ENCODE measurements at regions not wholly inside any gene's neighbourhood (a gene's known extent, or its start where the extent isn't known, plus 50 kb on each side); places are given as distances from the start of the nearest gene placed in this dataset.
"Not testable (repeated sequence)": the region's sequence is repeated elsewhere in the genome, so short reads cannot be mapped to it uniquely, and the experiment has no call there.

DNA sequence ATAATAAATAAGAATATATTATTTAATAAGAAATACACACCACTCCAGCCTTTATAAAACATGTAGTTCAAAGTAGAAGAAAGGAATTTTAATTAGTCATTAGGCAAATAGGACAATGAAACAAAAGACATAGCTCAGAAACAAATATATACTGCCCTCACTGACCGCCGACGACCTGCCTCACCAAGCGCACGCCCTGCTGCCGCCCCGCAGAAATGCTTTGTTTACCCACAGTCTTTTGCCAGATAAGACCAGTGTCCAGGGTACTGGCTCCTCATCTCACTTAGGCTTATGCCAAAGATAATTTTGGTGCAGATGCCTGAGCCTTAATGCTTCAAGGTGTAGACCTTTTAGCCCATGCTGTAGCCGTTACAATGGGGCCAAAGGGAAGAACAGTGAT, 199.5 kb downstream of the HHIP start:
- Histone ChIP-seq H3K36me3 (ENCODE audit: control insufficient read depth, insufficient read depth, low read length) (no peaks in the 10 kb centered on the region), H3K27me3 (ENCODE audit: control insufficient read depth, insufficient read depth, low read length) (no peaks in the 10 kb centered on the region), H3K27ac (ENCODE audit: low read length) (no peak overlapping the region), H3K9me3 (replicated peaks; ENCODE audit: control insufficient read depth, low read depth, low read length) (peaks cover 3% of the 10 kb centered on the region), H3K4me3 (ENCODE audit: low read length) (no peak overlapping the region), H3K4me1 (ENCODE audit: control insufficient read depth, insufficient read depth, low read length) (no peaks in the 10 kb centered on the region)
- DNase-seq = no peak
- WGBS (ENCODE audit: insufficient coverage) = 64% methylated on average over 1 of the region's 8 CpGs

DNA sequence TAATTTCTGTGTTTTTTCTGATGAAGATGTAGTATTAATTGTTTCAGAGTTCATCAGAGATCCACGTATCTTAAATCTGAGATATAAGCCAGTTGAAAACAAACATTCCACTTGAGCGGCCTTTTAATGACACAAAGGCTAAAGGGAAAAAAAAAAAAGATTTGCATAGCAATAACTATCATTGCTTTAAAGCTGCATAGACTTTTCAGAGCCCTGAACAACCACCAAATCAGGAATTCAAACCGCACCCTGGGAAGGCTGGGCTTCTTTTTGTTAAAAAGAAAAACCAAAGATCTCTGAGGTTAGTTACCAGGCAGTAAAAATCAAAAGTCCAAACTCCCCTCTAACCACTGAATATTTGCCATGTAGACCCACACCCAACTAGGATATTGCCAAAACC, 206.0 kb downstream of the HHIP start:
- Histone ChIP-seq H3K4me3 (ENCODE audit: low read length) (no peak overlapping the region), H3K4me1 (ENCODE audit: control insufficient read depth, insufficient read depth, low read length) (no peaks in the 10 kb centered on the region), H3K9me3 (replicated peaks; ENCODE audit: control insufficient read depth, low read depth, low read length) (no peaks in the 10 kb centered on the region), H3K27ac (ENCODE audit: low read length) (no peak overlapping the region), H3K27me3 (ENCODE audit: control insufficient read depth, insufficient read depth, low read length) (no peaks in the 10 kb centered on the region), H3K36me3 (ENCODE audit: control insufficient read depth, insufficient read depth, low read length) (no peaks in the 10 kb centered on the region)
- no CpG with 5 or more reads among the region's 3 CpGs for WGBS (ENCODE audit: insufficient coverage)
- DNase-seq = no peak

DNA sequence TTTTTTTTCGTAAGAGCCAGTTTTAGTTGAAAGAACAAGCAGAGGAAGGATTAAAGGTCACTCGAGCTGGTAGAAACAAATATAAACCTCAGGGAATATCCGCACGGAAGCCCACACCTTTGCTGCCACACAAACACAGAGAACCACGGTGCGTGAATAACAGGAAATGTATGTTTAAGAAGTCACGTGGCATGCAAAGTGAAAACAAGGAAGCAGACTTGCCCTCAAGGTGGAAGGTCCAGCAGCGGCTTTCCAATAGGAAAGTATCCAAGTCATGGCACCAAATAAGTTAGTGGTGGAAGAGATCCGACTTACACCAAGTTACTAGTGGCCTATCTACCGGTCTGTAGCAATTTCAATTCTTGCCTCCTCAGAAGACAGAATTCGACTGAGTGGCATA, 215.5 kb downstream of the HHIP start:
- 90% methylated on average over 6 of the region's 11 CpGs for WGBS (ENCODE audit: insufficient coverage)
- Histone ChIP-seq H3K9me3 (replicated peaks; ENCODE audit: control insufficient read depth, low read depth, low read length) (no peaks in the 10 kb centered on the region), H3K36me3 (ENCODE audit: control insufficient read depth, insufficient read depth, low read length) (no peaks in the 10 kb centered on the region), H3K4me3 (ENCODE audit: low read length) (no peak overlapping the region), H3K27me3 (ENCODE audit: control insufficient read depth, insufficient read depth, low read length) (no peaks in the 10 kb centered on the region), H3K4me1 (ENCODE audit: control insufficient read depth, insufficient read depth, low read length) (no peaks in the 10 kb centered on the region), H3K27ac (ENCODE audit: low read length) (no peak overlapping the region)
- no peak for DNase-seq

DNA sequence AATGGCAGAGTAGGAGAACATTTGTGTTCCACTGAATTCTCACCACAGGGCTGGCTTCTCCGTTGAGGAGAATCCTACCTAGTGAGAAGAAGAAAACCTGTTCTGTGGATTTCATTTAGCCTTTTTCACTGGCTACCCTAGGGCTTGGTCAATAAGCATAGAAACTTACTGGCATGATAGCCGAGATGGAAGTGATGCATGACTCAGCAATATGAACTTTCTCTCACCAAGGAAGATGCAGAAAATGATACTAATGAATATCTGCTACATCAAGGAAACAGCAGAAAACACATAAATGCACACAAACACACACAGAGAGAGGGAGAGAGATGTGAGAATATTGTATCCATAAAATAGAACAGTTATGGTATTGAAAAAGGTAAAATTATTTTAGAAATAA, 216.3 kb downstream of the HHIP start:
- WGBS (ENCODE audit: insufficient coverage) = no CpG with 5 or more reads among the region's 2 CpGs
- no peak for DNase-seq
- H3K36me3 ChIP-seq (ENCODE audit: control insufficient read depth, insufficient read depth, low read length) = no peaks in the 10 kb centered on the region
- H3K4me1 ChIP-seq (ENCODE audit: control insufficient read depth, insufficient read depth, low read length) = no peaks in the 10 kb centered on the region
- no peaks in the 10 kb centered on the region for H3K9me3 ChIP-seq (replicated peaks; ENCODE audit: control insufficient read depth, low read depth, low read length)
- no peaks in the 10 kb centered on the region for H3K27me3 ChIP-seq (ENCODE audit: control insufficient read depth, insufficient read depth, low read length)
- no peak overlapping the region for H3K27ac ChIP-seq (ENCODE audit: low read length)
- H3K4me3 ChIP-seq (ENCODE audit: low read length) = no peak overlapping the region

DNA sequence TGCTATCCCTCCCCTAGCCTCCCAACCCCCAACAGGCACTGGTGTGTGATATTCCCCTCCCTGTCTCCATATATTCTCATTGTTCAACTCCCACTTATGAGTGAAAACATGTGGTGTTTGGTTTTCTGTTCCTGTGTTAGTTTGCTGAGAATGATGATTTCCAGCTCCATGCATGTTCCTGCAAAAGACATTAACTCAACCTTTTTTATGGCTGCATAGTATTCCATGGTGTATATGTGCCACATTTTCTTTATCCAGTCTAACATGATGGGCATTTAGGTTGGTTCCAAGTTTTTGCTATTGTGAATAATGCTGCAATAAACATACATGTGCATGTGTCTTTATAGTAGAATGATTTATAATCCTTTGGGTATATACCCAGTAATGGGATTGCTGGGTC, 218.9 kb downstream of the HHIP start:
- not testable (repeated sequence) for H3K4me1 ChIP-seq (ENCODE audit: control insufficient read depth, insufficient read depth, low read length); H3K36me3 ChIP-seq (ENCODE audit: control insufficient read depth, insufficient read depth, low read length); H3K4me3 ChIP-seq (ENCODE audit: low read length); H3K9me3 ChIP-seq (replicated peaks; ENCODE audit: control insufficient read depth, low read depth, low read length); H3K27ac ChIP-seq (ENCODE audit: low read length); H3K27me3 ChIP-seq (ENCODE audit: control insufficient read depth, insufficient read depth, low read length); DNase-seq

DNA sequence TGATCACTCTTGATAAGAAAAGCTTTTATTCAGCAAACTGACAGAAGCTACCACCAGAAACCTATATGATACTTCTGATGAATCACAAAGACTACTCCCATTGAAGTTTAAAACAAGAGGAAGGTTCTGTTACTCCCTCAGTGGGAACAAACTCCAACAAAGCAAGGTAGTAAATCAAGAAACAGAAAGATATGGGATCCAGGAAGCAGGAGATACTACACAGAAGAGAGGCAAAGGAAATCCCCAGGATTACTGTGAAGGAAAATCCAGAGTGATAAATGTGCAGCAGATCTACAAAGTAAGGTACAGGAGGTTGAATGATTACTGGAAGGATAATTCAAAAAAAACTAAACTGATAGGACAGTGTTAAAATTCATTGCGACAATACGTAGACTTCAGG, 222.4 kb downstream of the HHIP start:
- Histone ChIP-seq H3K4me1 (ENCODE audit: control insufficient read depth, insufficient read depth, low read length) (no peaks in the 10 kb centered on the region), H3K27ac (ENCODE audit: low read length) (no peak overlapping the region), H3K27me3 (ENCODE audit: control insufficient read depth, insufficient read depth, low read length) (no peaks in the 10 kb centered on the region), H3K4me3 (ENCODE audit: low read length) (no peak overlapping the region), H3K9me3 (replicated peaks; ENCODE audit: control insufficient read depth, low read depth, low read length) (no peaks in the 10 kb centered on the region), H3K36me3 (ENCODE audit: control insufficient read depth, insufficient read depth, low read length) (no peaks in the 10 kb centered on the region)
- WGBS (ENCODE audit: insufficient coverage) = no CpG with 5 or more reads among the region's 2 CpGs
- no peak for DNase-seq

DNA sequence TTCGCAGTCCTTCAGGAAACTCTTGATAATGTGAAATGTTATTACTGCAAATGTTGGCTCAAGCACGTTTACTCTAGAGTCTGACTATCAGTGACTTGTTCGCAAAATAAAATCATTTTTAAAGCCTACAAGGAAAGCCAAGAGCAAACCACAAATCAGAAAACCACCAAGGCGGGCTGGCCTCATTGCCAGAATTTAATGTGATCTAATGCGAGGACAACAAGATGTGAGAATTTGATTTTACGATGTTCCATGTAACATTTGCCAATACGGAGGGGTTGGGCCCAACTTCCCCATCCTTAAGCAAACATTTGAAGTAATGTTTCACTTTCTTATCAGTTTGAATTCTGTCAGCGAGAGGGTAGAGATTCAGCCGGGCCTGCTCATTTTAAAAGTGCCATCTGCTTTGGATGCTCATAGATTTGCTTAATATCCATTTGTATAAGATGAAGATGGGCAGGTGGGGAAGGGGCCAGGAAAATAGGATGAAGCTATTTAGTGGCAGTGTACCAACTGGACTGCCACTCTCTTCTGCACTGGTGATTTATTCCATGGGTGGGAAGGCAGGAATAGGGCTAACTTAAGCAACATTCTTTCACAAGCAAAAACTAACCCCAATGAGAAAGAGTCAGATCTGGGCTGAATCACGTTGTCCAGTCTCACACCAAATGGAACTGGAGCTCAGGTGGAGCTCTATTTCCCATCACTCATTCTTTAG, 225.3 kb downstream of the ANAPC10 start:
- peak; percentile 70 for DNase-seq
- H3K4me3 ChIP-seq (ENCODE audit: low read length) = no peak overlapping the region
- H3K9me3 ChIP-seq (replicated peaks; ENCODE audit: control insufficient read depth, low read depth, low read length) = no peaks in the 10 kb centered on the region
- H3K4me1 ChIP-seq (ENCODE audit: control insufficient read depth, insufficient read depth, low read length) = no peaks in the 10 kb centered on the region
- no peak overlapping the region for H3K27ac ChIP-seq (ENCODE audit: low read length)
- H3K36me3 ChIP-seq (ENCODE audit: control insufficient read depth, insufficient read depth, low read length) = no peaks in the 10 kb centered on the region
- no peaks in the 10 kb centered on the region for H3K27me3 ChIP-seq (ENCODE audit: control insufficient read depth, insufficient read depth, low read length)
- WGBS (ENCODE audit: insufficient coverage) = 53% methylated on average over 4 of the region's 10 CpGs

DNA sequence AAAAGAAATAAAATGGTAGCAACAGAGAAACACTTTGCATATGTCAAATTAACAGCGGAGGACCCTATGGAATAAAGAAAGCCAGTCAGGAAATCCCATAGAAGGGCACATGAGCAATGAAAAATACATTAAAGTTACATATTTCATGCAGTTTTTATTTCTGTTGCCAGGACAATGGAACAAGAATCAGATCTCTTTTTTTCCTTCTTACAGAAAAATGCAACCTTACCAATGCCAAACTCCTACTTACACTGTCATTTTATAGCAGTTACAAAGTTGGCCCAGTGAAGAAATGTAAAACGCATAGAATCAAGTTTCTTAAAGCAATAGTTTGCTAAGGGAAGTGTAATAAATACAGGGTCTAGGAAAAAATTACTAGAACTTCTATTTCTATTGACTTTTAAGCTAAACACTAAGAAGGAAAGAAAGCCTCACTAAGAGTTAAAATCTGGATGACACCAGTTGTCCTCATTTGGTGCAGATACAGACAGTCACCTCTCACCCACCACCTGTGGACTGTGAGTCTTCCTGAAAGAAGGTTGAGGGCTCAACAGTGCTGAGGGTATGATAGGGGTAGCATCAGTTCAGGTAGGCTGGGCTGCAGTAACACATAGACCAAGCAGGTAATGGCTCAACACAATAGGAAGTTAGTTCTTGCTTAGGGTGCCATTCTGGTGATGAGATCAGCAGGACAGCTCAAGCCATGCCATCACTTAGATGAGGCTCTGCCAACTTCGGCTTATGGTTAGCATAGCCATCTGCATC, 224.6 kb downstream of the ANAPC10 start:
- H3K9me3 ChIP-seq (replicated peaks; ENCODE audit: control insufficient read depth, low read depth, low read length) = no peaks in the 10 kb centered on the region
- H3K27ac ChIP-seq (ENCODE audit: low read length) = no peak overlapping the region
- H3K4me1 ChIP-seq (ENCODE audit: control insufficient read depth, insufficient read depth, low read length) = no peaks in the 10 kb centered on the region
- WGBS (ENCODE audit: insufficient coverage) = no CpG with 5 or more reads among the region's 3 CpGs
- no peaks in the 10 kb centered on the region for H3K27me3 ChIP-seq (ENCODE audit: control insufficient read depth, insufficient read depth, low read length)
- peak; percentile 83 for DNase-seq
- H3K4me3 ChIP-seq (ENCODE audit: low read length) = no peak overlapping the region
- H3K36me3 ChIP-seq (ENCODE audit: control insufficient read depth, insufficient read depth, low read length) = no peaks in the 10 kb centered on the region

DNA sequence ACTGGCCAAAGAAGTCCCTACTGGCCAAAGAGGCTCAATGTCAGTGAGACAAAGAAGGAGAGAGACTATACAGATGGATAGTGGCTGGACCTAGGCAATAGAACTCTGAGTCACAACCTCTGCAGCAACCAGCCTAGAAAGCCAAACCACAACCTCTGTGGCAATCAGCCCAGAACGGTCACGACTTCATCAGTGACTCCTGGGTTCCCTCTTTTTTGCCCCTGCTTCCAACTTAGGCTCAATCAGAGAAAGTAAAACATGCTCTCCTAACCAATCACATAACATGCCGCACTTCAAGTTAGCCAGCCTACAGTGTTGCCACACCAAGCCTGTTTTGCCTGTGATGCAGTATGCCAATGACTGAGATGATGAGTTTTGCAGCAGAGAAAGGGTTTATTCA, 203.4 kb downstream of the ANAPC10 start:
- WGBS (ENCODE audit: insufficient coverage) = no CpG with 5 or more reads among the region's 3 CpGs
- no peaks in the 10 kb centered on the region for H3K9me3 ChIP-seq (replicated peaks; ENCODE audit: control insufficient read depth, low read depth, low read length)
- no peaks in the 10 kb centered on the region for H3K4me1 ChIP-seq (ENCODE audit: control insufficient read depth, insufficient read depth, low read length)
- H3K4me3 ChIP-seq (ENCODE audit: low read length) = no peak overlapping the region
- no peaks in the 10 kb centered on the region for H3K27me3 ChIP-seq (ENCODE audit: control insufficient read depth, insufficient read depth, low read length)
- DNase-seq = no peak
- no peak overlapping the region for H3K27ac ChIP-seq (ENCODE audit: low read length)
- no peaks in the 10 kb centered on the region for H3K36me3 ChIP-seq (ENCODE audit: control insufficient read depth, insufficient read depth, low read length)

DNA sequence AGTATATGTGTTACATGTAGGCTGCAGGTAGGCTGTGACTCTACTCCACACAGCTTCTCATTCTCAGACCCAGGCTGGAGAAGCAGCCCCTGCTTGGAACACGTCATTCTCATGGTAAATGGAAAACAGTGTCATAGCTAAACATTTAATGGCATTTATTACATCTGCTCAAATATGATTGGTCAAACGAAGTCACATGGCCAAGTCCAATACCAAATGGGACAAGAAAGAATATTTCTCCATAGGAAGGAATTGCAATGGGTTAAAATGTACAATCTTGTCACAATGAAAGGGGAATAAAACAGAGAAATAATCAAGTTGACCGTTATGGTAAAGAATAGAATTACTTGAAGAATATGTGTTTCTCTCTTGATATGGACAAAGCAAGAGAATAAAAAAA, 198.6 kb downstream of the ANAPC10 start:
- no CpG with 5 or more reads among the region's 3 CpGs for WGBS (ENCODE audit: insufficient coverage)
- H3K4me1 ChIP-seq (ENCODE audit: control insufficient read depth, insufficient read depth, low read length) = no peaks in the 10 kb centered on the region
- H3K27ac ChIP-seq (ENCODE audit: low read length) = no peak overlapping the region
- no peak for DNase-seq
- no peaks in the 10 kb centered on the region for H3K36me3 ChIP-seq (ENCODE audit: control insufficient read depth, insufficient read depth, low read length)
- H3K27me3 ChIP-seq (ENCODE audit: control insufficient read depth, insufficient read depth, low read length) = no peaks in the 10 kb centered on the region
- H3K4me3 ChIP-seq (ENCODE audit: low read length) = no peak overlapping the region
- no peaks in the 10 kb centered on the region for H3K9me3 ChIP-seq (replicated peaks; ENCODE audit: control insufficient read depth, low read depth, low read length)

All from muscle of leg (tissue), 3 donors.